ENCODE measurements at regions not wholly inside any gene's neighbourhood (a gene's known extent, or its start where the extent isn't known, plus 50 kb on each side); places are given as distances from the start of the nearest gene placed in this dataset.

DNA sequence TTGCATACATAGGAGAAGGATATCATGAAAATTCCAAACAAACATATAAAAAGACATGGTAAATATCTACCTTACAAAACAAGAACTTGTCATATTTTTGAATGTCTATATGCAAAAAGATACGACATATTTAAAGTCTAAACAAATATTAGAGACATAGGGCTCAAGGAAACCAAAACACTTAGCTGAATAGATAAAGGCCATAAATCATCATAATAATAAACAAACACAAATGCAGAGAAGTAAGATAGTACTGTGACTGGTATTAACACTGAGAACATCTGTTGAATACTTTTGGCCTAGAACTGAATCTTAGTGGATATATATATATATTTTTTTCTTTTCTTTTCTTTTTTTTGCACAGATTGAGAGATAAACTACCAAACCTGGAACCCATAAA lies 435.8 kb downstream of the KCNJ18 start:
- TF ChIP-seq TAF1 (IDR thresholded peaks at IDR 0.05; ENCODE audit: low read depth) = no peak
- no peak for TF ChIP-seq EP300 (IDR thresholded peaks at IDR 0.05; ENCODE audit: borderline replicate concordance)
- TF ChIP-seq RAD21 (IDR thresholded peaks at IDR 0.05; ENCODE audit: low read depth) = no peak
- TF ChIP-seq TEAD4 (IDR thresholded peaks at IDR 0.05) = no peak

- TF ChIP-seq TAF1 (IDR thresholded peaks at IDR 0.05; ENCODE audit: low read depth) = no peak
- TF ChIP-seq EP300 (IDR thresholded peaks at IDR 0.05; ENCODE audit: borderline replicate concordance) = no peak
- TF ChIP-seq RAD21 (IDR thresholded peaks at IDR 0.05; ENCODE audit: low read depth) = no peak
- no peak for TF ChIP-seq CEBPB (IDR thresholded peaks at IDR 0.05)
- TF ChIP-seq ZBTB7A (IDR thresholded peaks at IDR 0.05; ENCODE audit: low read depth) = no peak
- TF ChIP-seq FOXM1 (IDR thresholded peaks at IDR 0.05; ENCODE audit: borderline replicate concordance, low read depth) = no peak
- TF ChIP-seq REST (IDR thresholded peaks at IDR 0.05; ENCODE audit: low read depth) = no peak
- no peak for TF ChIP-seq TEAD4 (IDR thresholded peaks at IDR 0.05)
- TF ChIP-seq, protein P1, sequence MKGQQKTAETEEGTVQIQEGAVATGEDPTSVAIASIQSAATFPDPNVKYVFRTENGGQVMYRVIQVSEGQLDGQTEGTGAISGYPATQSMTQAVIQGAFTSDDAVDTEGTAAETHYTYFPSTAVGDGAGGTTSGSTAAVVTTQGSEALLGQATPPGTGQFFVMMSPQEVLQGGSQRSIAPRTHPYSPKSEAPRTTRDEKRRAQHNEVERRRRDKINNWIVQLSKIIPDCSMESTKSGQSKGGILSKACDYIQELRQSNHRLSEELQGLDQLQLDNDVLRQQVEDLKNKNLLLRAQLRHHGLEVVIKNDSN (IDR thresholded peaks at IDR 0.05) = no peak
- no peak for TF ChIP-seq MAX (IDR thresholded peaks at IDR 0.05)
- TF ChIP-seq TCF12 (IDR thresholded peaks at IDR 0.05; ENCODE audit: low read depth) = no peak
Observed at GRCh38 chr17:22128723-22129122, 436.4 kb downstream of the KCNJ18 start.

DNA sequence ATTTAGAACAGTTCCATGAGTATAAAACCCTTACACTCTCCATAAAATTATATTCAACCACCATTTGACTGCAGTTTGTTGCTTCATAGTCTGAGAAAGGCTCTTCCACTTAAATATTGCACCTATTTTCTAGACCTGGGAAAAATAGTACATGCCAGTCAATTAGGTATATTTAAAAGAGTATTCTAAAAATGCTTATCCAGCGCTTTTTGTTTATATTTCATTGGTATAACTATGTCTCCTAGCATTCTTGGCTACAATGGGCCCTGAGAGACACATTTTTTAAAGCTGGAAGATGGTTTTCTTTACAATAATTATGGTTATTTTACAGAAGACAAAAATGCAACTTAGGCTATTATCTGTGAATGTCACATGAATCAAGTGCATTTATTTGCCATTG lies 439.4 kb downstream of the KCNJ18 start:
- TF ChIP-seq ZBTB7A (IDR thresholded peaks at IDR 0.05; ENCODE audit: low read depth) = no peak

GRCh38 chr17:22138861-22139469 lies 446.6 kb downstream of the KCNJ18 start:
- no peak for TF ChIP-seq CEBPB (IDR thresholded peaks at IDR 0.05)
- TF ChIP-seq ZBTB7A (IDR thresholded peaks at IDR 0.05; ENCODE audit: low read depth) = no peak
- no peak for TF ChIP-seq NFIC (IDR thresholded peaks at IDR 0.05)
- no peak for TF ChIP-seq FOXM1 (IDR thresholded peaks at IDR 0.05; ENCODE audit: borderline replicate concordance, low read depth)
- TF ChIP-seq CREB1 (IDR thresholded peaks at IDR 0.05; ENCODE audit: low read depth) = no peak
- TF ChIP-seq TCF12 (IDR thresholded peaks at IDR 0.05; ENCODE audit: low read depth) = no peak
- no peak for TF ChIP-seq REST (IDR thresholded peaks at IDR 0.05; ENCODE audit: low read depth)
- TF ChIP-seq RAD21 (IDR thresholded peaks at IDR 0.05; ENCODE audit: low read depth) = no peak
- TF ChIP-seq YY1 (IDR thresholded peaks at IDR 0.05; ENCODE audit: low read depth) = no peak
- TF ChIP-seq EP300 (IDR thresholded peaks at IDR 0.05; ENCODE audit: borderline replicate concordance) = no peak
- TF ChIP-seq EGR1 (IDR thresholded peaks at IDR 0.05) = no peak
- TF ChIP-seq MAX (IDR thresholded peaks at IDR 0.05) = no peak
- TF ChIP-seq, protein P1 (IDR thresholded peaks at IDR 0.05) = no peak
- TF ChIP-seq TEAD4 (IDR thresholded peaks at IDR 0.05) = no peak
- no peak for TF ChIP-seq TAF1 (IDR thresholded peaks at IDR 0.05; ENCODE audit: low read depth)

DNA sequence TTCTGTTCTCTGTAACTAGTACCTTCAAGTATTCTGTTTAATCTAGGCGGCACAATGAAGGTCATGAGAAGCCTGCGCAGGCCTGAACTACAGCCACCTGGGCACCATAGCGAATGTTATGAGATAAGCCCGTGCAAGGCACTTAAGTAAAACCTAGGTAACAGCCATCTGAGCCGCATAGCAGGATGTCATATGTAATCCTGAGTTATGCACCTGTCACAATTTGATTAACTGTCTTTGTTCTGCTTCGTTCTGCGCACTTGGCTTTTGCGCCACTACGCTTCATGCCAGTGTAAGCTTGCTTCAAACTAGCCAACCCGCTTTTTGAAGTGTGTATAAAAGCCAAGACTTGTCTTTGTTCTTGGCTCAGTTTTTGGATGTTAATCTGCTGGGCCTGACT lies 449.8 kb downstream of the KCNJ18 start:
- TF ChIP-seq EP300 (IDR thresholded peaks at IDR 0.05; ENCODE audit: borderline replicate concordance) (no peak), TCF12 (IDR thresholded peaks at IDR 0.05; ENCODE audit: low read depth) (no peak), TEAD4 (IDR thresholded peaks at IDR 0.05) (no peak)

DNA sequence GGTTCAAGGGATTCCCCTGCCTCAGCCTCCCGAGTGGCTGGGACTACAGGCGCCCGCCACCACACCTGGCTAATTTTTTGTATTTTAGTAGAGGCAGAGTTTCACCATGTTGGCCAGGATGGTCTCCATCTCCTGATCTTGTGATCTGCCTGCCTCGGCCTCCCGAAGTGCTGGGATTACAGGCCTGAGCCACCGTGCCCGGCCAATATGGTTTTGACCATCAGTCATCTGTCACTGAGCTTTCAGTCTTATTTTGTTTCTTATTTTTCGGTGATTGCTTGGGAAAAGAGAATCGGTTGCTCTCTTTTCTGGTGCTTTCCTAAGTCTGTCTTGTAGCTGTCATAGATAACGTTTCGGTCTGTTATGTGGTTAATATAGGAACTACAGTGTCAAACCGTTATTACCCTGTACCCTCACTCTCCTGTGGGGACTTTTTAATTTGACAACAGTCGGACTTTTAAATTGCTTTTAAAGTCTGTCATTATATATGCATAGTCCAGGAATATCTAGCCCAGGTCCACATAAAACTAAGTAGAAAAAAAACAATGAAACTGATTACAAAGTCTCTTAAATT lies 453.4 kb downstream of the KCNJ18 start:
- TF ChIP-seq, protein P1 (IDR thresholded peaks at IDR 0.05) = no peak
- TF ChIP-seq REST (IDR thresholded peaks at IDR 0.05; ENCODE audit: low read depth) = no peak
- no peak for TF ChIP-seq EP300 (IDR thresholded peaks at IDR 0.05; ENCODE audit: borderline replicate concordance)
- no peak for TF ChIP-seq NFIC (IDR thresholded peaks at IDR 0.05)
- no peak for TF ChIP-seq TAF1 (IDR thresholded peaks at IDR 0.05; ENCODE audit: low read depth)
- TF ChIP-seq TCF12 (IDR thresholded peaks at IDR 0.05; ENCODE audit: low read depth) = no peak
- TF ChIP-seq ZBTB7A (IDR thresholded peaks at IDR 0.05; ENCODE audit: low read depth) = no peak
- TF ChIP-seq TEAD4 (IDR thresholded peaks at IDR 0.05) = no peak
- no peak for TF ChIP-seq RAD21 (IDR thresholded peaks at IDR 0.05; ENCODE audit: low read depth)
- TF ChIP-seq CREB1 (IDR thresholded peaks at IDR 0.05; ENCODE audit: low read depth) = no peak

Measured in Ishikawa (cell line).